ENCODE measurements at regions not wholly inside any gene's neighbourhood (a gene's known extent, or its start where the extent isn't known, plus 50 kb on each side); places are given as distances from the start of the nearest gene placed in this dataset.

- TF ChIP-seq CHD7 (IDR thresholded peaks at IDR 0.05; ENCODE audit: insufficient replicate concordance, low read length) (no peak), SIX5 (IDR thresholded peaks at IDR 0.05; ENCODE audit: low read depth, low read length) (no peak), TAF7 (optimal IDR thresholded peaks at IDR 0.05; ENCODE audit: borderline replicate concordance, low read depth, low read length) (no peak), CREB1 (IDR thresholded peaks at IDR 0.05) (no peak), MAFK (IDR thresholded peaks at IDR 0.05; ENCODE audit: low read depth, low read length) (no peak), SRF (IDR thresholded peaks at IDR 0.05; ENCODE audit: low read depth, low read length) (no peak), TEAD4 (IDR thresholded peaks at IDR 0.05; ENCODE audit: low read depth, low read length) (no peak), ZNF274 (IDR thresholded peaks at IDR 0.05; ENCODE audit: borderline replicate concordance, extremely low read depth, low read length) (no peak), TBP (IDR thresholded peaks at IDR 0.05; ENCODE audit: low read depth, low read length) (no peak)
Observed at GRCh38 chr3:113156816-113157333, 54.5 kb upstream of the BOC start (continued).
